ENCODE measurements at regions not wholly inside any gene's neighbourhood (a gene's known extent, or its start where the extent isn't known, plus 50 kb on each side); places are given as distances from the start of the nearest gene placed in this dataset.
"Not testable (repeated sequence)": the region's sequence is repeated elsewhere in the genome, so short reads cannot be mapped to it uniquely, and the experiment has no call there.

DNA sequence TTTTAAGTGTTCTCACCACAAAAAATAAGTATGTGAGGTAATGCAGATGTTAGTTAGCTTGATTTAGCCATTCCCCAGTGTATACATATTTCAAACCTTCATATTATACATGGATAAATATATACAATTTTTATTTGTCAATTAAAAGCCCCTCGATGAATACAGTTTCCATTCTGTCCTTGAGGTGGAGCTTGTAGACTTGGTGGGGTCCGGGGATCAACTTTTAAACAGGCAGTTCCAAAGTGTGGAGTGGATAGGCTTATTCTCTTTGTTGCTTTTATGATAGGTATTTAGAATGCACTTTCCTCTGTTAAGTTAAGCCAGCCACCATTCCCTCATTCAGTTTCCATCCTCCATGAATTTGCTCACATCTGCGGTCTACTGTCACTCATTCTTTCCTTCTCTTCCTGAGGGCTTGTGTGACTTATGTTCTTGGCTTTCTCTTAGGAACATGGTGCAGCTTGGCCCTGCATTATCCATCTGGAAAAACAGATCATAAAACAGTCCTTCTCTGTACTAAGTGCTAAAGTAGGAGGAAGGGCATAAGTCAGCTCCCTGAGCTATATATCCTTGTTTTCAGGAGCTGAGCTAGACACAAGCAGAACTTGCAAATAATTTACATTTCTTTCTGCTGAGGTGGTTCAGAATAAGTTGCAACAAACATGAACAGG lies 149.1 kb downstream of the NFKBIZ start:
- no peak for DNase-seq (ENCODE audit: low read depth)

DNA sequence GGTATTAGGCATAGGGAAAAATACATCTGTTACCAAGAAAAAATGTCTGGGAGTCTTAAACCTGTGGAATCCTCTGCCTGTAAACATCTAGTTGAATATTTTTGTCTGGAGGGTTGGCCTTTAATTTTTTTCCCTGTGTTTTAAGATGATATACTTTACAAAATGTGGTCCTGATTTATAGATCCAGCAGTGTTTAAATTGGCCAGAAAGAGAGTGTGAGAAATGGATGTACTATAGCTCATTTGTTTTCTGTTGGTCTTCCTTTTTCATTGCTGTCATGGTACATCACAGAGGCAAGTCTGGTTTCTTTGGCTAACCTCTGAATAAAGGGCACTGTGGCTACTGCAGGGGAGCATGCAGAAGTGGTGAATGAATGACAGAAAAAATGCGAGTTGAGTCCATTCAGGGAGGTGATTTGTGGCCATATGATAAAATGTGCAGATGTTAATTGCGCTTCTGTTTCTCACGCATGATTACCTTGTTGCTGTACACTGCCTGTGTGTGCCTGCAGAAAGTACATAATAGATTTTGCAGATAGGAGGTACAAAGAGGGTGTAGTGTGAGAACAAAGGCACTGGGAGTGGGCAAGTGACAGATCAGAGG lies 150.0 kb downstream of the NFKBIZ start:
- no peak for DNase-seq (ENCODE audit: low read depth)

DNA sequence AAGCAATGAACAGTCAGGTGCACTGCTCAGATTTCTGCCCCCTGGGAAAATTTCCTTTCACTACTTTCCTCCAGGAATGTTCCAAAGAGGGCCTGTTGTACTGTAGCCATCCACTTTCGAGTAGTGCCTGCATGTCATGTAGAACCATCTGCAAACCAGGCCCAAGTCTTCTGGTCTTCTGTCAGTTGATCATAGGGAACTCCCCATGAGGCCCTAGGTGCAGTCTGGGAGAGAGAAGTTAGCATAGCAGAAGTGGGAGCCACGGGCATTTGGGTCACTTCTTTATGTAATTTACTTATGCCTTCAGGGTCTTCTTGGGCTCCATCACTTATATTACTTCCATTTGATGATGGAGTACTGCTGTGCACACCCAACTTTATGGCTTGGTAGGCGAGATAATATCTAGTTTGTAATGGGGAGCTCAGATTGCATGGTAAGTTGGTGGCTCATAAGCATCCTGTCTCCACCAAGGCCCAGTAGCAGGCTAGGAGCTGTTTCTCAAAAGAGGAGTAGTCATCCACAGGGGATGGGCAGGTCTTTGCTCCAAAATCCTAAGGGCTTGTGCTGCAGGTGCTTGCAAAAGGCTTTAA lies 151.4 kb downstream of the NFKBIZ start:
- DNase-seq (ENCODE audit: low read depth): no peak

DNA sequence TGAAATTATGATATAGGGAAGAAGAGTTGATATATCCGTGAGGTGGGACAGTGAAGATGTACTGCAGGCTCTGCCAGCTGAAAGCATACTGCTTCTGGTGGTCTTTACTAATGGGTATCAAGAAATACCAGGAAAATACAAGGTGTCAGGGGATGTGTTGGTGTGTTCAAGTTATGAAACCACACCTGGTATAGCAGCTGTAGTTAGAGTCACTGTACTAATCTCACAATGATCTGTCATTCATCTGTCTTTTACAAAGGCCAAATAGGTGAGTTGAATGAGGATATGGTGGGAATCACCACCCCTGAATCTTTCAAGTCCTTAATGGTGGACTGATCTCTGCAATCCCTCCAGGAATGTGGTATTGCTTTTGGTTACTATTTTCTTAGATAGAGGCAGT lies 152.7 kb downstream of the NFKBIZ start:
- no peak for DNase-seq (ENCODE audit: low read depth)

DNA sequence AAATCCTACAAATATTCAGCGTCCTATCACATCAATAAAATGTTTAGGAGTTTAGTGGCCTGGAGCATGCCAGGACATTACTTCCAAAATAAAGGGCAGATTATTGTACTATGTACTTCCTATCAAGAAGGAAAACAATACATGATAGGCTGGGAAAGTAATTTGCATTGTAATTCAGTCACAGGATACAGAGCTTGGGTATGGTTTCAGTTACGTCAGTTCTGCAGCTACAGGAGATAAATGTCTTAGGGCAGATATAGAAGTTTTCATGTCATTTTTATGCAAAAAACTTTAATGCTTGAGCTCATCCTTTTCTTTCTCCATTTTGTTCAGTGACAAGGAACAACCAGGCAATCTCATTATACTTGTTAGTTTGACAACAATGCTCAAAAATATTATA lies 155.2 kb downstream of the NFKBIZ start:
- no peak for DNase-seq (ENCODE audit: low read depth)

DNA sequence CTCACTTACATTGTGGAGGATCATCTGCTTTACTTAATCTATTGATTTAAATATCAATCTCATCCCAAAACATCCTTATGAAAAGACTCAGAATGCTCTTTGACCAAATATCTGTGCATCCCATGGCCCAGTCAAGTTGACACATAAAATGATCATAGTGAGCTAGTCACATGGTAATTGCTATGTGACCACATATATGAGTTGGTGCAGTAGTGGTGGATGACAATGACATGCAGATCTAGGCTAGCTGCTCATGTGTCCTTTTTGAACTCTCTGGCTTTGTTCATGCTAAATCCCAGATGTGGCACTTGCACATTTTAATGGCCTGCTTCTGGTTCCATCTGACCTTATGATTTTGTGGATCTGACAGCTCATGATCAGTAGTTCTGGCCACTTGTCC lies 156.2 kb downstream of the NFKBIZ start:
- DNase-seq (ENCODE audit: low read depth): no peak

DNA sequence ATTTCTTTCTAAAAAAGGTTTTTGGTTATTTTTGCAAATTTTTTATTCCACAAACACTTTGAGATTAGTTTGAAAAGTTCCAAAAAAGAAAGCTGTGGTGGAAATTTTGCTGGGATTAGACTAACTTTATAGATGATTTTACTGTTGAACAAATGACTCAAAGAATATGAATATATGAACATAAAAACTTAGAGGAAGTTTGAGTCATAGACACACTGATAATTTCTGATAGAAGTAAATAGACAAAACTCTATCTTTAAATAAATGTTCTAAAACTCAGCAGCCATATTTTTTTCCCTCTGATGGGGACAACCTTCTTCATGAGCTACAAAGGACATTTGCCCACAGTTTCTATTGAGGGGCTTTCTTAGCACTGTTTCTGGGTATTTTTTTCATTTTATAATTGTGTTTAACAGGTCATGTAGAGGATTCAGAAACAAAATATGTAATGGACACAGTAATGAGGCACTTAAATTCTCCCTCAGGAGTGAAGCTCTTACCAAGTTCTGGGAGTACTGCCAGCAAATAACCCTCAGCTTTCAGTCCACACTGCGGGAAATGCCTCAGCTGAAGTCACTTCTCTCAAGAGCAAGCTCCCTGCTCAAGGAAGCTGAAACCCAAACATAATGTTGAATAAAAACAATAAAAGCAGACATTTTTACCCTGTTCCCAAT lies 157.6 kb downstream of the NFKBIZ start:
- DNase-seq (ENCODE audit: low read depth): no peak

DNA sequence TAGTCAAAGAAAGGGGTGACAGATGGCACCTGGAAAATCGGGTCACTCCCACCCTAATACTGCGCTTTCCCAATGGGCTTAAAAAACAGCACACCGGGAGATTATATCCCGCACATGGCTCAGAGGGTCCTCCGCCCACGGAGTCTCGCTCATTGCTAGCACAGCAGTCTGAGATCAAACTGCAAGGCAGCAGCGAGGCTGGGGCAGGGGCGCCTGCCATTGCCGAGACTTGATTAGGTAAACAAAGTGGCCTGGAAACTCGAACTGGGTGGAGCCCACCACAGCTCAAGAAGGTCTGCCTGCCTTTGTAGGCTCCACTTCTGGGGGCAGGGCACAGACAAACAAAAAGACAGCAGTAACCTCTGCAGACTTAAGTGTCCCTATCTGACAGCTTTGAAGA lies 159.1 kb downstream of the NFKBIZ start:
- not testable (repeated sequence) for DNase-seq (ENCODE audit: low read depth)

DNA sequence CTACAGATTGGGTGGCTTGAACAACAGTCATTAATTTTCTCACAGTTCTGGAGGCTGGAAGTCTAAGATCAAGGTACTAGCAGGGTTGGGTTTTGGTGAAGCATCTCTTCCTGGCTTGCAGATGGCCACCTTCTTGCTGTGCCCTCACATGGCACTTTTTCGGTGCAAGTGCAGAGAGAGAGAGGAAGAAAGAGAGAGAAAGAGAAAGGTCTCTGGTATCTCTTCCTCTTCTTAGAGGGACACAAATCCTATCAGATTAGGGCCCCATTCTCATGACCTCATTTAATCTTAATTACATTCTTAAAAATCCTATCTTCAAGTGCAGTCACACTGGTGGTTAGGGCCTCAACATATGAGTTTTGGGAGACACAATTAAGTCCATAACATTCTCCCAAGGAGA lies 167.1 kb downstream of the NFKBIZ start:
- no peak for DNase-seq (ENCODE audit: low read depth)

DNA sequence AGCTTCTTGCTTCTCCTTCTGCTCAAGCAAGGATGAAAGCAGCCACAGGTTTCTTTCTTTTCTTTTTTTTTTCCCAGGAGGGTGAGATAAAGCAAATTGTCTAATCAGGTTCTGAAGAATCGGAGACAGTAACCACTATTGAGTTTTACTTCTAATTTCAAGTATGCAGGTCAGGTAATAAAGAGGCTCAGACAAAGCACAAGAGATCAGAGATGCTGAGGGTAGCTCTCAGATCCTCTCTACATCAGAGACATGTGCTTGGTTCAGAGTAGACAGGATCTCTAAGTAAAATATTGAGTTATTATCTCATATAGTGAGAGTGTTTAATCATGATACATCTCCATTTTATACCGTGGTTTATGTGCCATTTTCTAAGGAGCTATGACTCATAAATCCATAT lies 168.5 kb downstream of the NFKBIZ start:
- no peak for DNase-seq (ENCODE audit: low read depth)

DNA sequence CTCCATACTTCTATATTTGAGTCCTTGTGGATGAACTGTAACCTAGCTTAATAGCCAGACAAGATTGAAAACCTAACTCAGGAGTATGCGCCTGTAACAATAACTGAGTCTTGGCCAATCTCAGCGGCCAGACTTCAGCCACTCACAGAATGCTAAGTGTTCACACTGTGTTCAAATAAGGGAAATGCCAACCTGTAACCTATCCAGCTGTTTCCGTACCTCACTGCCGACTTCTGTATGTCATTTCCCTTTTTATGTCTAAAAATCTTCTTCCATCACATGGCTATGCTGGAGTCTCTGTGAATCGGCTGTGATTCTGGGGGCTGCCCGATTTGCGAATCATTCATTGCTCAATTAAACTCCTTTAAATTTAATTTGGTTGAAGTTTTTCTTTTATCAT lies 169.2 kb downstream of the NFKBIZ start:
- DNase-seq (ENCODE audit: low read depth): no peak

DNA sequence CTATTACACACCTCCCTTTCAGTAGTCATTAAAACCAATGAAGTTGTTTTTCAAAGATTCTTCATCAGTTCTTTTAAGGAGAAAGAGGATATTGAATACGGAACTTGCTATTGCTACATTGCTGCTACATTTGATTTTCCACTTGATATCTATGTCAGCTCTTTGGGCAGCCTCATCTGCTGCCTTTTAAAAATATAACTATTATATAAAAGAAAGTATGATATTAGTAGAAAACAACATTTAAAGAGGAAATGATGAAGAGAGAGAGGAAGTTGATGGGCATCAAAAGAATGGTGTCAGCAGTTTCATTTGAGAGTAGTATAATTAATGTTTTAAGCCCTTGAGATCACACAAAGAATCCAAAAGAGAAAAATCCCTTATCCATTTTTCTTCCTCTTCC lies 171.4 kb downstream of the NFKBIZ start:
- DNase-seq (ENCODE audit: low read depth): no peak

DNA sequence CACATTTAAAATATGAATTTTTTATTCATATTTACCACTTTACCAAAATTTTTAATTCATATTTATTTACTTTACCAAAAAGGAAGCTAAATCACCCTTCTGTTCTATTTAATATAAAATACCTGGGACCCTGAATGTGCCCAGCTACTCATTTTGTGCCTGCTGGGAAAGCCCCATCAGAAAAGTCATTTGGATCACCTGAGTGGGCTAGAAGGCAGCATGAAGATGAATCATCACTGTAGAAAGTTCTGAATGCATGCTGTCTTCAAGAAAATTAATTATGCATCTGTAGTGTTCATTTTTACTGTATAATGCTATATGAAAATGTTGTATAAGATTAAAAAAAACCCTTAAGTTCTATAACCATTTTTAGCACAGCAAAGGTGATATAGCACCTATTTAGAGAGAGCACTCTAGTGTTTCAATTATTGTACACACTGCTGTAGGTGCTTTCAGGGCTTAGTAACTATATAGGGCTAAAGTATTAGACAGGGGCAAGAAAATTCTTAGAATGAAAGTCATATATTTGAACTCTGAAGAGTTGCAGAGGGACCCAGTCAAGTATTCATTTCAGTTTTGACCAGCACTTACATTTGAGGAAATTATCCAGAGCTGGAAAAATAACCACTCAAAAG lies 175.1 kb downstream of the NFKBIZ start:
- DNase-seq (ENCODE audit: low read depth): no peak

DNA sequence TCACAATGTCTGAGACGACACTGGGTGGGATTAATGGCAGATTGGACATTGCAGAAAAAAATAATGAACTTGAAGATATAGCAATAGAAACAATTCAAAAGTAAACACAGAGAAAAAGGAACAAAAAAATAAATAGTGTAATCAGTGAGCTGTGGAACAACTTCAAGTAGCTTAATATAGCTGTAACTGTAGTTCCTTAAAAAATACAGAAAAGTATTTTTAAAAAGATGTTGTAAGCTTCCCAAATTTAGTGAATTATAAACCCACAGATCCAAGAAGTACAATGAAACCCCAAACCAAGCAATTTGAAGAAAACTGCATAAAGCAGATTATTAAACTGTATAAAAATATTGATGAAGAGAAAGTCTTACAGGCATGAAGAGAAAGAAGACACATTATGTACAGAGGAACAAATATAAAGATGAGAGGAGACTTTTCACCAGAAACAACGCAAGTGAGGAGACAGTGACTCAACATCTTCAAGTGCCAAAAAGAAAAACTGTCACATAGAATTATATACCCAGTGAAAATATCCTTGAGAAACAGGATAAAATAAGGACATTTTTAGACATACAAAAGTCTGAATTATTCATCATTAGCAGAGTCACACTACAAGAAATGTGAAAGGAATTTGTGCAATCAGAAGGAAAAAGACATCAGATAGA lies 176.4 kb downstream of the NFKBIZ start:
- DNase-seq (ENCODE audit: low read depth): no peak

DNA sequence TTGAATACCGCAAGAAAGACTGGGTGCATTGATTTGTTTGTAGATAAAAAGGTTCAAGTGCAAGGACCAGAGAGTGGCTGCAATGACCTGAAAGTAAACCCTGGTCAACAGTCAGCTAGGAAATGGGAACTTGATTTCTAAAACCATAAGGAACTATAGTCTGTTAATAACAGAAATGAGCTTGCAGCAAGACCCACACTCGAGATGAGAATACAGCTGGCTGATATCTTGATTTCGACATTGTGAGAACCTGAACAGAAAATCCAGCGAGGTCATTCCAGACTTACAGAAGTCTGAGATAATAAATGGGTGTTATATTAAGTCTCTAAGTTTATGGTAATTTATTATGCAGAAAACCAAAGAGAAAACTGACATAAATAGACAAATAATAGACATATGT lies 177.3 kb downstream of the NFKBIZ start:
- no peak for DNase-seq (ENCODE audit: low read depth)

DNA sequence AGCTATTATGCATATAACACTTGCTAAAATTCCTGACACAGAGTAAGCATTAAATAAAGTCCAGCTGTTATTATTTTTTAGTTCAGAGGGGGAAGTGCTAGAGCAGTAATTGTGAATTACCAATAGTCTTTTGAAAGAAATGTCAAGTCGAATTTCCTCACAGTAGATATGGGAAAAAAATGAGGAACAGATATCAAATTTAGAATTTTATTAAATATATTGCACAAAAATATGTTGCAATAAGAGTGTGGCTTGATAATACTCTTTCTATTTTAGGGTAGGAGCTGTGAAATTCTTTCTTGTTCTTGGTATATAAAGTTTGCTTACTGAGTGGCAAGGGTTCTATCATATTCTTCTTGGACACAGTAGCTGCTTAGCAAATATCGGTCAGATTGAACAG lies 181.3 kb downstream of the NFKBIZ start:
- no peak for DNase-seq (ENCODE audit: low read depth)

DNA sequence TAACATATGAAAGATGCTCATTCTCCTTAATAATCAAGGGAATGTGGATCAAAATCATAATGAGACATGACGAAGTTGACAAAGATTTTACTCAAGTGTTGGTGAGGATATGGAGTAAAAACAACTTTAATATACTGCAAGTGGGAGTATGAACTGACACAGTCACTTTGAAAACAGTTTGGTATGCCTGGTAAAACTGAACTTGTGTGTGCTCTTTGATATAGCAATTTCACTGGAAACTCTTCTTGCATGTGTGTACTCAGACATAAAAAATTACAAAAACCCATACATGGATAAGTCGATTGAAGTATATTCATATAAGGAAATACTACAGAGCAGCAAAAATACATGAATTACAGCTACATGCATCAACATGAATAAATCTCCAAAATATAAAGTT lies 182.5 kb downstream of the NFKBIZ start:
- DNase-seq (ENCODE audit: low read depth): no peak

DNA sequence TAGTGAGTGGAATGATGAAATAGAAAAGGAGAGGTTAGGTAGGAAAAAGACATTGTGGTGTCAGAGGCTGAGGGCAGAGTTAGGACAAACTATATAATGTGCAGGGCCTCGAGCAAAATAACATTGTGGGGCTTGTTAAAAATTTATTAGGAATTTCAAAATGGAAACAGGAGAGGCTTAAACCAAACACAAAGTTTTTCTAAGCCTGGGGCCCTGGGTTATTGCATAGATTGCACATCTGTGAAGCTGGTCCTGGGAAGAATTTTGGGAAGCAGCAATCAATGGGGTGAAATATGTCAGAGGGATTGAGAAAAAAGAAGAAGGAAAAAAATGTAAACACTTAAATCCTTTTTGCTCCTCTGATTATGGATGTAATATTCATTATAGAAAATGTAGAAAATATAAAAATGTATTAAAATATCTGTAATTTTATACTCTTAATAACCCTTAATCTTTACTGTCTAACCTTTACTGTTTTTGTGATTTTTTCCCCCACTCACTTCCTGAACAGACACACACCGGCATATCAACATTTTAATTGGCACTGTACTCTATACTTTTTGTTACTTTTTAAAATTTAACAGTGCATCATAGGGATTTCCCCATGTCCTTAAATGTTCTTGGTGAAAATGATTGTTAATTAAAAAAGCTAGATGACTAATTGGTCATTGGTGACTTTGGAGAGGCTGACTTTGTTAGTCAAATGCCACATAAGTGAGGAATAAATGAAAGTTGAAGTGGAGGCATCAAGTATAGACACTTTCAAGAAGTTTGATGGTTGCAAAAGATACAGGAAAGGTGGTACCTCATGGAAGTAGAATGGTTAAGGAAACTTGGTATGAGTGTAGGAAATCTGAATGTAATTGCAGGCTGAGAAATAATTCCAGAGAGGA lies 183.4 kb downstream of the NFKBIZ start:
- no peak for DNase-seq (ENCODE audit: low read depth)

DNA sequence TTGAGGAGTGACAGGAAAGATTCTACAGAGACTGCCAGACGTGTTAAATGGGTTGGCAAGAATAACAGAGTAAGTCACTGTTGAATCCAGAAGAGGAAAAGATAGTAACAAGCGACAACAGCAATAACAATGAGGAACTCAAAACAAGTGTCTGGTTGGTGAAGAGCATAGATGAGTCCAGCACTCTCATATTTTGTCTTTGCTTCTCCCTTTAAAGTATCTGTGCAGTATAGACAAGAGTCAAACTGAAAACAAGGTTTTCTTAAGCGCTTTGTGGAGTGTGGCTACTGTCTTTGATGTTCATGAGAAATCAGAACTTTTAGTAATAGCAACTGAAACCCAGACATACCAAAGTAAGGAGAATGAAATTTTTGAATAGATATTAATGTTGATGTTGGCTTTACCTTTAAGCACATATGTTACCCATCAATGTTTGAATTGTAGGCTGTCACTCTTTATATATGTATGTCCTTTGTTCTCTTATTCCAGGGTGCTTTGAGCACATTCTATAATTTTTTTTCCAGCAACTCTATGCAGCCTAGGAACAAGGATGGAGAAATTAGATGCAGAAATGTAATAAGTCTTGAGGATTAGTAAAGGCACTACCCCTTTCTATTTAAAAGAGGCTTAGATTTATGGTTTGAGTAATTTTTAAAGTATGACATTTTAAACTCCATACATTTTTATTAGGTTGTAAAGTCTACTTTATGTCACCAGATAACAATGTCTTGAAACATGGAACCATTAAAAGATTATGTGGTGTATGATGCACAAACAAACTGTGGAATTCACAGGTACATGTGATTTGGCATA lies 185.5 kb downstream of the NFKBIZ start:
- no peak for DNase-seq (ENCODE audit: low read depth)

DNA sequence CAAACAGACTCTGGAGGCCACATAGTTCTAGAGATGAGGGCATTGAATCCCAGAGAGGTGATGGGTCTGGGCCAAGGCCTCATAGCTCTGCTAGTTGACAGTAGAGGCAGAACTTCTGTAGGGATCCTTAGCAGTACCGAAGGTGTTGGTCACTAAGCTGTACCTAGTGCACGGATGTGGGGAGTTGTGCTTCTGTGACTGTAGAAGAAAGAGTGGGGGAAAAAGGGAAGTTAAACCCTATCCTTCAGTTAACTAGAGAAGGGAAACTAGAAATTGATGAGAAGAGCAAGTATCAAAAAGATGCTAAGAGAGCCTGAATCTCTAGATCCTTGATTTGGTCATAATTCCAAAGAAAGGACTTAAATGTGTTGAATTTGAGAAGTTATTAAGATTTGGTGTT lies 186.7 kb downstream of the NFKBIZ start:
- DNase-seq (ENCODE audit: low read depth): no peak

All from T-helper 22 cell (primary cell).